PFSK-1 (cell line): ENCODE measurements at regions not wholly inside any gene's neighbourhood (a gene's known extent, or its start where the extent isn't known, plus 50 kb on each side); places are given as distances from the start of the nearest gene placed in this dataset.

Experiments
- POLR2AphosphoS5 ChIP-seq: IDR thresholded peaks from 2 replicates; pipeline ENCODE4 v1.6.1; 2012; ENCODE audit warnings: low read depth, mild to moderate bottlenecking, control low read depth, low read length, moderate library complexity
- REST ChIP-seq, 2 experiments: IDR thresholded peaks; 2 replicates each; pipeline versions ENCODE4 v1.6.1 to v1.8.0; 2011 to 2012; ENCODE audit warnings: low read depth in 2 of 2, low read length in 2 of 2, control low read depth in 1 of 2, inconsistent platforms in 1 of 2, mild to moderate bottlenecking in 1 of 2, moderate library complexity in 1 of 2; ENCODE audit not compliant: insufficient read depth in 1 of 2
- TAF1 ChIP-seq: IDR thresholded peaks from 2 replicates; pipeline ENCODE4 v1.6.1; 2012; ENCODE audit warnings: low read length, control low read depth, borderline replicate concordance; ENCODE audit not compliant: insufficient read depth

GRCh38 chr6:103699769-103700168 lies 1160.0 kb downstream of the HACE1 start:
- TF ChIP-seq TAF1, result no peak
- no peak for TF ChIP-seq REST (IDR thresholded peaks at IDR 0.05; ENCODE audit: insufficient read depth in 1 of 2, low read depth in 2 of 2, low read length in 2 of 2)
- no peak for TF ChIP-seq POLR2AphosphoS5
